GM23338 (cell line): ENCODE measurements at regions not wholly inside any gene's neighbourhood (a gene's known extent, or its start where the extent isn't known, plus 50 kb on each side); places are given as distances from the start of the nearest gene placed in this dataset.

ENCODE experiments used
- ATAC-seq: fragments of 200-7000 bp; cut with Tn5 transposase; 3 replicates; pipeline ENCODE4 v1.9.1; 2020
- DNase-seq: peaks from one replicate; pipeline ENCODE4 v3.0.0-alpha.2; 2015; ENCODE audit warnings: low spot score
- H2AFZ ChIP-seq: fragments of 200-600 bp; sonication (generic); 2 replicates; pipeline ENCODE4 v1.8.0; 2016; ENCODE audit warnings: antibody characterized with exemption, mild to moderate bottlenecking, moderate library complexity
- H3F3A ChIP-seq: fragments of 200-600 bp; sonication (generic); replicated peaks from 2 replicates; pipeline ENCODE4 v1.8.0; 2017; ENCODE audit warnings: antibody characterized with exemption, mixed run types, low read depth
- H3K27ac ChIP-seq: fragments of 200-600 bp; sonication (generic); 2 replicates; pipeline ENCODE4 v1.6.1; 2016; ENCODE audit warnings: low read depth
- H3K27me3 ChIP-seq: fragments of 200-600 bp; sonication (generic); 2 replicates; pipeline ENCODE4 v1.8.0; 2016; ENCODE audit warnings: mild to moderate bottlenecking, mixed run types, moderate library complexity; ENCODE audit not compliant: insufficient read depth
- H3K36me3 ChIP-seq: fragments of 200-600 bp; sonication (generic); 2 replicates; pipeline ENCODE4 v1.8.0; 2016; ENCODE audit warnings: mild to moderate bottlenecking; ENCODE audit not compliant: insufficient read depth
- H3K4me1 ChIP-seq: fragments of 200-600 bp; sonication (generic); 2 replicates; pipeline ENCODE4 v1.8.0; 2016; ENCODE audit warnings: mild to moderate bottlenecking, moderate library complexity; ENCODE audit not compliant: insufficient read depth
- H3K4me2 ChIP-seq: fragments of 200-600 bp; sonication (generic); 2 replicates; pipeline ENCODE4 v1.7.1; 2017; ENCODE audit warnings: mixed run types
- H3K4me3 ChIP-seq: fragments of 200-600 bp; sonication (generic); 2 replicates; pipeline ENCODE4 v1.6.1; 2016; ENCODE audit warnings: mixed run types
- H3K79me2 ChIP-seq: fragments of 200-600 bp; sonication (generic); replicated peaks from 2 replicates; pipeline ENCODE4 v1.8.0; 2017; ENCODE audit warnings: mild to moderate bottlenecking; ENCODE audit not compliant: insufficient read depth
- H3K9me2 ChIP-seq: fragments of 200-600 bp; sonication (generic); 2 replicates; pipeline ENCODE4 v1.8.0; 2017; ENCODE audit not compliant: insufficient read depth
- H4K20me1 ChIP-seq: fragments of 200-600 bp; sonication (generic); replicated peaks from 2 replicates; pipeline ENCODE4 v1.8.0; 2017; ENCODE audit warnings: mild to moderate bottlenecking; ENCODE audit not compliant: insufficient read depth
- H3K27ac Mint-ChIP-seq: 2 replicates; pipeline ENCODE4 v1.8.0; 2020; ENCODE audit warnings: inconsistent platforms, mild to moderate bottlenecking, moderate library complexity, mixed read lengths
- H3K27me3 Mint-ChIP-seq: 3 replicates; pipeline ENCODE4 v1.8.0; 2022; ENCODE audit warnings: low read depth, mild to moderate bottlenecking, moderate library complexity, mixed read lengths, inconsistent platforms; ENCODE audit not compliant: insufficient read depth, poor library complexity
- H3K36me3 Mint-ChIP-seq: 3 replicates; pipeline ENCODE4 v1.8.0; 2021; ENCODE audit warnings: low read depth, mild to moderate bottlenecking, inconsistent platforms, moderate library complexity, mixed read lengths
- H3K4me1 Mint-ChIP-seq: 3 replicates; pipeline ENCODE4 v1.8.0; 2020; ENCODE audit warnings: mild to moderate bottlenecking, inconsistent platforms, mixed read lengths
- H3K4me3 Mint-ChIP-seq: 3 replicates; pipeline ENCODE4 v1.8.0; 2021; ENCODE audit warnings: moderate library complexity, mild to moderate bottlenecking, inconsistent platforms, mixed read lengths
- H3K9me3 Mint-ChIP-seq: 3 replicates; pipeline ENCODE4 v1.8.0; 2020; ENCODE audit warnings: moderate library complexity, mild to moderate bottlenecking, inconsistent platforms, mixed read lengths
- CREB1 ChIP-seq: fragments of 250-450 bp; sonication (Bioruptor Pico); IDR thresholded peaks from 2 replicates; pipeline ENCODE4 v1.5.0; 2020; ENCODE audit warnings: low read depth, mild to moderate bottlenecking, moderate library complexity
- CTCF ChIP-seq, 2 experiments: fragments of 200-600 bp in 1 of 2; sonication (generic) in 1 of 2; conservative IDR thresholded peaks; 2 replicates each; pipeline versions ENCODE4 v1.5.1 to v1.6.1; 2016 to 2017; ENCODE audit warnings: antibody characterized with exemption in 2 of 2, low read depth in 2 of 2, mild to moderate bottlenecking in 2 of 2, moderate library complexity in 1 of 2
- ETS1 ChIP-seq: IDR thresholded peaks from 2 replicates; pipeline ENCODE4 v1.6.1; 2016; ENCODE audit warnings: antibody characterized with exemption
- EZH2phosphoT487 ChIP-seq: fragments of 200-600 bp; sonication (generic); IDR thresholded peaks from one replicate; pipeline ENCODE4 v1.8.1; 2018; ENCODE audit warnings: antibody characterized with exemption; ENCODE audit not compliant: unreplicated experiment
- NANOG ChIP-seq: IDR thresholded peaks from 2 replicates; pipeline ENCODE4 v1.6.1; 2016; ENCODE audit warnings: antibody characterized with exemption, borderline replicate concordance
- POLR2AphosphoS5 ChIP-seq: IDR thresholded peaks from 2 replicates; pipeline ENCODE4 v1.6.1; 2016; ENCODE audit warnings: antibody characterized with exemption, low read depth
- STAT1 ChIP-seq: IDR thresholded peaks from one replicate; pipeline ENCODE4 v1.6.1; 2016; ENCODE audit warnings: antibody characterized with exemption; ENCODE audit not compliant: unreplicated experiment
- ZNF114 ChIP-seq: fragments of 250-450 bp; sonication (Bioruptor Pico); IDR thresholded peaks from 2 replicates; pipeline ENCODE4 v1.5.0; 2020; ENCODE audit warnings: mild to moderate bottlenecking, moderate library complexity
- ZNF331 ChIP-seq: fragments of 250-450 bp; sonication (Bioruptor Pico); IDR thresholded peaks from 2 replicates; pipeline ENCODE4 v1.5.0; 2020; ENCODE audit warnings: low read depth, mild to moderate bottlenecking, moderate library complexity
- TF ChIP-seq, protein P1 (sequence below): fragments of 250-450 bp; sonication (Bioruptor Pico); IDR thresholded peaks from 2 replicates; pipeline ENCODE4 v1.5.0; 2020; ENCODE audit warnings: mild to moderate bottlenecking, moderate library complexity

DNA sequence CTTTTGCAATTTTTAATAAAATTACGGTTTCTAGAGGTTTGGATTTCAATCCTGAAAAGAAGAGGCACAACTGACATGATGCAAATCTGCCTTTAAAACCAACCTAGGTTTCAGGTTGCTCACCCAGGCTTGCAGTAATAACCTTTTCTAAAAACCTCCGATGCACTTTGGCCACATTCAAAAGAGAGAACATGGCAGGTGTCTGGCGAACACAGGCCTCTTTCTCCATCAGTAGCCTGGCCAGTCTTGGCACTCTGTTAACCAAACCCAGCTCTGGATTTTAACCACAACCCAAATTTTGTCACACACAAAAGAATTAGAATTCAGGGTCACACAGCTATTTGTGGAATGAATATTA, 55.8 kb upstream of the MAFB start:
- Histone ChIP-seq H3K4me1 (no peaks in the 10 kb centered on the region), H3K9me2 (no peaks in the 10 kb centered on the region), H3K79me2 (no peaks in the 10 kb centered on the region), H3F3A (no peaks in the 10 kb centered on the region), H3K27me3 (no peaks in the 10 kb centered on the region), H4K20me1 (no peaks in the 10 kb centered on the region), H2AFZ (no peak overlapping the region), H3K4me2 (no peak overlapping the region), H3K4me3 (no peak overlapping the region), H3K36me3 (no peaks in the 10 kb centered on the region), H3K27ac (no peak overlapping the region)
- no peak overlapping the region for H3K27ac Mint-ChIP-seq
- no peaks in the 10 kb centered on the region; the same call in 2 of the 3 replicates for H3K9me3 Mint-ChIP-seq
- no peak for TF ChIP-seq NANOG
- no peak for TF ChIP-seq ZNF331 (CRISPR knock-in tag)
- no peak for TF ChIP-seq STAT1
- TF ChIP-seq ZNF114 (CRISPR knock-in tag): no peak
- no peak for TF ChIP-seq ETS1
- TF ChIP-seq EZH2phosphoT487: no peak
- no peaks in the 10 kb centered on the region; the same call in 2 of the 3 replicates for H3K4me1 Mint-ChIP-seq
- H3K27me3 Mint-ChIP-seq: peaks cover 2% of the 10 kb centered on the region
- no peak for DNase-seq
- H3K36me3 Mint-ChIP-seq: no peaks in the 10 kb centered on the region
- ATAC-seq: no peak
- no peak overlapping the region for H3K4me3 Mint-ChIP-seq

GRCh38 chr20:40746251-40746650, 57.2 kb upstream of the MAFB start:
- Histone ChIP-seq H3F3A (no peaks in the 10 kb centered on the region), H3K4me1 (no peaks in the 10 kb centered on the region), H3K36me3 (no peaks in the 10 kb centered on the region), H3K9me2 (no peaks in the 10 kb centered on the region), H3K4me2 (no peak overlapping the region), H3K79me2 (no peaks in the 10 kb centered on the region), H2AFZ (no peak overlapping the region), H4K20me1 (no peaks in the 10 kb centered on the region), H3K4me3 (no peak overlapping the region), H3K27ac (no peak overlapping the region), H3K27me3 (no peaks in the 10 kb centered on the region)
- DNase-seq: no peak
- Mint-ChIP-seq H3K9me3 (no peaks in the 10 kb centered on the region; the same call in 2 of the 3 replicates), H3K4me3 (no peak overlapping the region), H3K36me3 (no peaks in the 10 kb centered on the region), H3K27me3 (peaks cover 5% of the 10 kb centered on the region), H3K4me1 (no peaks in the 10 kb centered on the region; the same call in 2 of the 3 replicates), H3K27ac (no peak overlapping the region)
- ATAC-seq: no peak
- TF ChIP-seq, protein P1, sequence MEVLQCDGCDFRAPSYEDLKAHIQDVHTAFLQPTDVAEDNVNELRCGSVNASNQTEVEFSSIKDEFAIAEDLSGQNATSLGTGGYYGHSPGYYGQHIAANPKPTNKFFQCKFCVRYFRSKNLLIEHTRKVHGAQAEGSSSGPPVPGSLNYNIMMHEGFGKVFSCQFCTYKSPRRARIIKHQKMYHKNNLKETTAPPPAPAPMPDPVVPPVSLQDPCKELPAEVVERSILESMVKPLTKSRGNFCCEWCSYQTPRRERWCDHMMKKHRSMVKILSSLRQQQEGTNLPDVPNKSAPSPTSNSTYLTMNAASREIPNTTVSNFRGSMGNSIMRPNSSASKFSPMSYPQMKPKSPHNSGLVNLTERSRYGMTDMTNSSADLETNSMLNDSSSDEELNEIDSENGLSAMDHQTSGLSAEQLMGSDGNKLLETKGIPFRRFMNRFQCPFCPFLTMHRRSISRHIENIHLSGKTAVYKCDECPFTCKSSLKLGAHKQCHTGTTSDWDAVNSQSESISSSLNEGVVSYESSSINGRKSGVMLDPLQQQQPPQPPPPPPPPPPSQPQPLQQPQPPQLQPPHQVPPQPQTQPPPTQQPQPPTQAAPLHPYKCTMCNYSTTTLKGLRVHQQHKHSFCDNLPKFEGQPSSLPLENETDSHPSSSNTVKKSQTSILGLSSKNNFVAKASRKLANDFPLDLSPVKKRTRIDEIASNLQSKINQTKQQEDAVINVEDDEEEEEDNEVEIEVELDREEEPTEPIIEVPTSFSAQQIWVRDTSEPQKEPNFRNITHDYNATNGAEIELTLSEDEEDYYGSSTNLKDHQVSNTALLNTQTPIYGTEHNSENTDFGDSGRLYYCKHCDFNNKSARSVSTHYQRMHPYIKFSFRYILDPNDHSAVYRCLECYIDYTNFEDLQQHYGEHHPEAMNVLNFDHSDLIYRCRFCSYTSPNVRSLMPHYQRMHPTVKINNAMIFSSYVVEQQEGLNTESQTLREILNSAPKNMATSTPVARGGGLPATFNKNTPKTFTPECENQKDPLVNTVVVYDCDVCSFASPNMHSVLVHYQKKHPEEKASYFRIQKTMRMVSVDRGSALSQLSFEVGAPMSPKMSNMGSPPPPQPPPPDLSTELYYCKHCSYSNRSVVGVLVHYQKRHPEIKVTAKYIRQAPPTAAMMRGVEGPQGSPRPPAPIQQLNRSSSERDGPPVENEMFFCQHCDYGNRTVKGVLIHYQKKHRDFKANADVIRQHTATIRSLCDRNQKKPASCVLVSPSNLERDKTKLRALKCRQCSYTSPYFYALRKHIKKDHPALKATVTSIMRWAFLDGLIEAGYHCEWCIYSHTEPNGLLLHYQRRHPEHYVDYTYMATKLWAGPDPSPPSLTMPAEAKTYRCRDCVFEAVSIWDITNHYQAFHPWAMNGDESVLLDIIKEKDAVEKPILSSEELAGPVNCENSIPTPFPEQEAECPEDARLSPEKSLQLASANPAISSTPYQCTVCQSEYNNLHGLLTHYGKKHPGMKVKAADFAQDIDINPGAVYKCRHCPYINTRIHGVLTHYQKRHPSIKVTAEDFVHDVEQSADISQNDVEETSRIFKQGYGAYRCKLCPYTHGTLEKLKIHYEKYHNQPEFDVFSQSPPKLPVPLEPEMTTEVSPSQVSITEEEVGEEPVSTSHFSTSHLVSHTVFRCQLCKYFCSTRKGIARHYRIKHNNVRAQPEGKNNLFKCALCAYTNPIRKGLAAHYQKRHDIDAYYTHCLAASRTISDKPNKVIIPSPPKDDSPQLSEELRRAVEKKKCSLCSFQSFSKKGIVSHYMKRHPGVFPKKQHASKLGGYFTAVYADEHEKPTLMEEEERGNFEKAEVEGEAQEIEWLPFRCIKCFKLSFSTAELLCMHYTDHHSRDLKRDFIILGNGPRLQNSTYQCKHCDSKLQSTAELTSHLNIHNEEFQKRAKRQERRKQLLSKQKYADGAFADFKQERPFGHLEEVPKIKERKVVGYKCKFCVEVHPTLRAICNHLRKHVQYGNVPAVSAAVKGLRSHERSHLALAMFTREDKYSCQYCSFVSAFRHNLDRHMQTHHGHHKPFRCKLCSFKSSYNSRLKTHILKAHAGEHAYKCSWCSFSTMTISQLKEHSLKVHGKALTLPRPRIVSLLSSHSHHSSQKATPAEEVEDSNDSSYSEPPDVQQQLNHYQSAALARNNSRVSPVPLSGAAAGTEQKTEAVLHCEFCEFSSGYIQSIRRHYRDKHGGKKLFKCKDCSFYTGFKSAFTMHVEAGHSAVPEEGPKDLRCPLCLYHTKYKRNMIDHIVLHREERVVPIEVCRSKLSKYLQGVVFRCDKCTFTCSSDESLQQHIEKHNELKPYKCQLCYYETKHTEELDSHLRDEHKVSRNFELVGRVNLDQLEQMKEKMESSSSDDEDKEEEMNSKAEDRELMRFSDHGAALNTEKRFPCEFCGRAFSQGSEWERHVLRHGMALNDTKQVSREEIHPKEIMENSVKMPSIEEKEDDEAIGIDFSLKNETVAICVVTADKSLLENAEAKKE (CRISPR knock-in tag): no peak
- no peak for TF ChIP-seq POLR2AphosphoS5
- no peak for TF ChIP-seq CTCF (conservative IDR thresholded peaks at IDR 0.05; ENCODE audit: low read depth in 2 of 2)
- no peak for TF ChIP-seq ZNF331 (CRISPR knock-in tag)
- TF ChIP-seq EZH2phosphoT487: no peak
- TF ChIP-seq ETS1: no peak
- TF ChIP-seq NANOG: no peak
- TF ChIP-seq ZNF114 (CRISPR knock-in tag): no peak
- no peak for TF ChIP-seq CREB1 (CRISPR knock-in tag)
